Pulmonary artery endothelial cell (primary cell): ENCODE measurements at regions not wholly inside any gene's neighbourhood (a gene's known extent, or its start where the extent isn't known, plus 50 kb on each side); places are given as distances from the start of the nearest gene placed in this dataset.
"Not testable (repeated sequence)": the region's sequence is repeated elsewhere in the genome, so short reads cannot be mapped to it uniquely, and the experiment has no call there.

Experiments used
- DNase-seq: peaks from one replicate; pipeline ENCODE4 v3.0.0-alpha.2; 2011; ENCODE audit warnings: low read depth, low spot score

- DNase-seq, result no peak
Measured at GRCh38 chr14:97073622-97074021, 276.4 kb downstream of the VRK1 start.

- DNase-seq, result no peak
Measured at GRCh38 chr14:97074456-97074855, 277.3 kb downstream of the VRK1 start.

DNA sequence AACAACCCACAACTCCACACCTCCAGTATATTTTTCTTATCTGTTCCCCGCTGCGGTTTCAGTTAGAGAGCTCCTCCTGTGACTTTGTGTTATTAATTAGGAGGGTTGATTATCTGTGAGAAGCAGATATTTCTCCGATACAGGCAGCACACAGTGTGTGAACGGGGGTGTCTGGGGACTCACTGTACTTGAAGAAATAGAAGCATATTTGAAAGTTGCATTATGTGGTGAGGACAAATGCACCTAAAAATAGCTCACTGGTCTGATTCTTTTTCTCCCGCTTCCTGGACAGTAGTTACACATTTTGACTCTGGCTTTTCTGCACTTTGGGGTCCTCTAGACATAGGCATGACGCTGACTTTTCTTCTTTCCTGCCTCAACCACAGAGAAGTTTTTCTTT is 277.7 kb downstream of the VRK1 start:
- DNase-seq, result no peak

DNA sequence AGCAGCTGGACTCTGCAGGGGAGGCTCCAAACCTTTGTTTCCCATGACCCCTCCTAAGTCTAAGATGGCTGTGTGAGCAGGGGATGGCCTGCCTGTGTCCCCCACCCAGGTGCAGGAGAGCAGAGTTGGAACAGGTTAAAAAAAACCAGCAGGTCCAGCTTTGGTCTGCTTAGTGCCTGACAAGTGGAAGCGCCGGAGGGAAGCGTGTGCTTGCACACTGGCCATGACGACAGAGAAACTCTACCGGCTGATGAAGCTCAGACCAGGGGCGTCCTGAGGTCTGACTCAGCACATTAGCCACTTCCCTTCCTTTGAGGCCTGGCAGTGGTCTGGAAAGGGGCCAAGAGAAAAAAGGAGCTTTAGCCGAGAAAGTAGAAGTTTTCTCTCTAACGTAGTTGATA is 280.1 kb downstream of the VRK1 start:
- no peak for DNase-seq

GRCh38 chr14:97077687-97078086 is 280.5 kb downstream of the VRK1 start:
- no peak for DNase-seq

- DNase-seq, result no peak
Measured at GRCh38 chr14:97080991-97081390, 283.8 kb downstream of the VRK1 start.

GRCh38 chr14:97095269-97095668 is 298.1 kb downstream of the VRK1 start:
- no peak for DNase-seq

DNA sequence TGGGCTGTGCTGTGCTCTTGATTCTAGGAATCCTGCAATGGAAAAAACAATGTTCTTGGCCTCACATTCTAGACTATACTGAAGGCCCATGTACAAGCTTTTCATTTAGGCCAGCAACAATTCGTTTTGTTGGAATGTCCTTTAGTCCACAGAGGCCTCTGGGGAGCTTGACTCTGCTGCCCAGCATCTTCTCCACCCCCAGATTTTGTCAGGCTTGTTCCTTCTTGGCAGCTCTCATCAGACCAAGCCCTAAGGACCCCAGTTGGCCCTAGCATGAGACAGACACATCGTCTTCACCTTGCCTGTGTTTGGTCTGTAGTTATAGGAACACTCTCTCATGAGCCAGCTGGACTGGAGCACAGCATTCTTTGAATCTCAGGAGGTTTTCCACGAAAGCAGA is 300.1 kb downstream of the VRK1 start:
- DNase-seq, result no peak

- DNase-seq, result no peak
Measured at GRCh38 chr14:97100306-97100705, 303.1 kb downstream of the VRK1 start.

DNA sequence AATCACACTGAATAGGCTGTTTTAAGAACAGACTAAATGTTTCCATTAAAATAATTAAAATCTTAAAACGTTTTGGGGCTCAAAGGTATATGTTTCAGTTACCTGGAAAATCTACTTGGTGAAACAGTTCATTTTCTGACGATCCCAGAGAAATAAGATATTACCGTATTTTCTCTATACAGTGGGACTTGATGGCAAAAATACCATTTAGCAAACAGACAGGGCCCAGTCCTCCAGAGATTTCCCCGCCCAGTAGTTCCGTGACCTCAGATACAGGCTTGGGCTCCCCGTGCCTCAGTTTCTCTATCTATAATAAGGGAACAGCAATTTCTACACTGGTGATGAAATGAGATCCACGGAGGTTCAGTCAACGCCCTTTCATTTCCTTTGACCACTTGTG is 304.4 kb downstream of the VRK1 start:
- no peak for DNase-seq

- no peak for DNase-seq
Measured at GRCh38 chr14:97104029-97104428, 306.8 kb downstream of the VRK1 start.

DNA sequence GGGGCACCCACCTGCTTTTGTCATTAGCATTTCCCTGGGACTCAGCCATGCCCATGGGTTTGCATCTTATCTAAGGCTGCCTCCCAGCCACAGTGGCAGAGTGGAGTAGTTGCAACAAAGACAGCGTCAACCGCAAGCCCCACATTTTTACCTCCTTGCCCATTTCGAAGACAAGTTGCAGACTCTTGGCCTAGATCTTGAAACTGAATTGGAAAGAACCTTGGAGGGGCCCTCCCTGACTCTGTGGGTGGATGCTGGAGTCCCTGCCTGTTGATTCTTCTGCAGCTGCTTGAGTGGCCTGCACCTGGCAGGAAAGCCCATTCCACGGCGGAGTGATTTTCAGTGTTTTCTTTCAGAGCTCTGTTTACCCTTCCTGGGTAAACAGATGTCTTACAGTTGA is 309.0 kb downstream of the VRK1 start:
- no peak for DNase-seq

DNA sequence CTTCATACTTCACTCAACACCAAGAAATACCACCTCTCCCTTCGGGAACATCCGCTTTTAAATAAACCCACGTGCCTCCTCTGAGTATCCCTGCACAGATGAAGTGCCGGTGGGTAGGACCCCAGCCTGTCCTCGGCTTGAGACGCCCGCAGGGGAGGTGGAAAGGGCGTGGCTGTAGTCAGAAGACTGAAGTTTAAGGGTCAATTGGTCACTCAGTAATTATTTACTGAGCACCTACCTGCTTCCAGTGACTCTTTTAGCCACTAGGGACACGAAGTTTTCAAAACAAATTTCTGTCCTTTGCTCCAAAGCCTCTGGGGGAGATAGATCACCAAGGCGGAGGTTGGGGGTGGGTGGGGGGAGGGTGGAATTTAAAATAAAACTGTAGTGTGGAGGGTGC is 309.4 kb downstream of the VRK1 start:
- DNase-seq, result no peak

DNA sequence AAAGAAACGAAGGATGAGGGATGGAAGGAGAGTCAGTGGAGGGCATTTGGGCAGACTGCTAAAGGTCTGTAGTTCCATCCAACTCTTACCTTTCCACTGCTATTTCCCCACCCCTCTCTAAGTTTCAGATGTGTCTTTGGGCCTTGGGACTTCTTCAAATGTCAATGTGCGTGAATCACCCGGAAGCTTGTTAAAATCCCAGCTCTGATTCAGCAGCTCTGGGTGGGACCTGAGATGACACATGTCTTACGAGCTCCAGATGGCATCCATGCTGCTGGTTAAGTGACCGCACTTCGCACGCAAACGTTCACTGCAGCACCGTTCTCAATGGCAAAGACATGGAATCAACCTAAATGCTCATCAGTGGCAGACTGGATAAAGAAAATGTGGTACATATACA is 309.9 kb downstream of the VRK1 start:
- DNase-seq, result no peak

- DNase-seq, result no peak
Measured at GRCh38 chr14:97107760-97108159, 310.6 kb downstream of the VRK1 start.

- DNase-seq, result no peak
Measured at GRCh38 chr14:97109234-97109633, 312.1 kb downstream of the VRK1 start.

DNA sequence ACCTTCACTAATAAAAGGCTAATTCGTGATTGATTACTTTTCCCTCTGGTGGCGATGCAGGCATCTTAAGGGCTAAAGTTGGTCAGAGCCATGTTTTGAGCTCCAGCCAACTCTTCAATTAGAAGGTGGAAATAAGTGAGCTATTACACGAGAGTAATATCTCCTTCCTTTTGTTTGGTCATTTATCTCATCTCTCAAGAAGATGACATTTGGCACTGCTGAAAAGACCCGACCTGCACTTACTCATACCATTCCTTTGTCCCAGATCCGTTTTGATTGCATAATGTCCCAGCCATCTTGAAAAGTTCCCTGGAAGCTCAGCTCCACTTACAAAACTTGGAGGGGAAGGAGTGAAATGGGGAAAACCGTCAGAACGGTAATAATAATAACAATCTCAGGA is 316.2 kb downstream of the VRK1 start:
- DNase-seq, result no peak

DNA sequence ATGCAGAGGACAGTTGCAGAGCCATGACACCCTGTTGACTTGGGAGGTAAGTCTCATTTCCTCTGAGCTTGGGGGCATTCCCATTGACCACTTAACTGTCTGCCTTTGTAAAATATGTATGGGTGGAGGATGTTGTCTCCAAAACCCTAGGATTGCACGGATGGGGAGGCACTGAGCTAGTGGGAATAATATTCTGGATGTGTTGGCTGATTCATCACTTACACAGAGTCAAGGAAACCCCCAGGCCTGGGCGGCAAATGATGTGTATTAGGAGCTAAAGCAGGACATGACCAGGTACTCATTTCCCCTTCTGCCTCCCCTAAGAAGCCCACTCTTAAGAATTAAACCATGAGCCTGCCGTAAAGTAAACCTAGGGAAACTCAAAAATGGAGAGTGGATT is 319.4 kb downstream of the VRK1 start:
- no peak for DNase-seq

DNA sequence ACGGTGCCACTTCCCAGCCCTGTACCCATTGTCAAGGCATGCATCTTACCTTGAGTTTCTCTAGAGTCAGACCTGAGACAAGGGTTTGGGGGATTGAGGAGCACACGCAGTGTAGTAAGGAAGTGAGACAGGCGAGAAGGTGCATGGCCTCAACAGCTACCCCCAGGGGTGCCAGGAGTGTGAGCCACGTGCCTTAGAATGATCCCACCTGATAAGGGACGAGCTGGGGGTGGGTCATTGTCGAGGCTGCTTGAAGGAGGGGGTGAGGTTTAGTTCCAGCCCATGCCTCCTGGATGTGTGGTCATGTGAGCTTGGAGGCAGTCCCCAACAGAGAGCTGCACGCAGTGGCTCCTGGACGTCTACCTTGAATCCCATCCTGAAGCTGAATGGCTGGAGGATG is 320.5 kb downstream of the VRK1 start:
- DNase-seq, result no peak

DNA sequence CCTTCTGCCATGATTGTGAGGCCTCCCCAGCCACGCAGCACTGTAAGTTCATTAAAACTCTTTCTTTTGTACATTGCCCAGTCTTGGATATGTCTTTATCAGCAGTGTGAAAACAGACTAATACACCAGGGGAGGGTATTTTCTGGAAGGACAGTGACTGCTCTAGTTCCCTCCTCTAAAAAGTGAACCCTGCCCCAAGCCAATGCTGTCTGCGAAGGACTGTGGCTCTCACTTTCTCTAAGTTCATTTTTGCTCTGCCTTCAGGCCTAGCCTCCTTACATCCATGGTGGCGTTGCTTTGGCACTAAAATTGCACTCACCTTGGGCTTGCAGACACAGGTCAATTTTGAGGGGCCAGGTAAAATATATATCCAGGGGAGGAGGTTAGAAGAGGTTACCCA is 323.0 kb downstream of the VRK1 start:
- no peak for DNase-seq

DNA sequence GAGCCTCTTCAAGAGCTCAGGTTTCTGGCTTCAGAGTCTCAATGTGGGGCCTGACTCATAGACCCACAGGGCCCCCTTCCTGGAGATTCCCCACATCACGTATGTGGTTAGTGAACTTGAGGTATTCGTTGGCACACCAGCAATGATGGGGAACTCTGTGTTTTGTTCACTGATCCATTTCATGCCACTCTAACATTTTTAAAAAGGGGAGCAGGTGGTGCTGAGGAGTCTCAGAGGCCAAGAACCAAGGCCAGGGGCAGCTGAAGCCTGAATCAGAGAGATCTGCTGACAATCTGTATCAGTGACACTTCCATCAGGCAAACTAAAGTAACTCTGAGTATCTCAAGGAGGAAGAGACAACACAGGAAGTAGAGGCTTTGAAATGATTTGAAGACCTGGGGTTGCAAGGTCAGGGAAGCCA is 323.4 kb downstream of the VRK1 start:
- no peak for DNase-seq

DNA sequence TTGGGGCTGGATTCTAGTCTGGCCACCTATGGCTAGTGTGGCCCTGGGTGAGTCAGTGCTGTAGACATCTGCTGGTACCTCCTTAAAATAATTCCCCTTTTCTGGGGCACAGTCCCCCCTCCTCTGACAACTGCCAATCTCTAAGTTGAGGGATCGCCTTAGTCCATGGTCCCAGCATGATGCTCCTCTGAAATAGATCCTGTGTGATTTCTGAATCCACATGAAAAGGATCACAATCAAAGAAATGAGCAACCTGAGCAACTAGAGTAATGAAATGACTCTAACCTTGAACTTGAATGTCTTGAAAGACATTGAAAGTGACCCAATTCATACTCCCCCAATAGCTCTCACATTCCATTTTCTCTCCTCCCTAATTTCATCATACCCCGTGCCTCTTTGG is 332.5 kb downstream of the VRK1 start:
- no peak for DNase-seq

DNA sequence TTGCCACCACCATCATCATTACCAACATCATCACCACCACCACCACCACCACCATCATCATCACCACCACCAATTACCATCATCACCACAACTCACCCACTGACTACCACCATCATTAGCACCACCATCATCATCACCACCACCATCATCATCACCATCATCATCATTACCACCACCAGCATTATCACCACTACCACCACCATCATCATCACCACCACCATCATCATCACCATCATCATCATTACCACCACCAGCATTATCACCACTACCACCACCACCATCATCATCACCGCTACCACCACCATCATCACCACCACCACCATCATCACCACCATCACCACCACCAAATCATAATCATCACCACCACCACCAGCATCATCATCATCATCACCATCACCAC is 338.7 kb downstream of the VRK1 start:
- DNase-seq, result not testable (repeated sequence)

DNA sequence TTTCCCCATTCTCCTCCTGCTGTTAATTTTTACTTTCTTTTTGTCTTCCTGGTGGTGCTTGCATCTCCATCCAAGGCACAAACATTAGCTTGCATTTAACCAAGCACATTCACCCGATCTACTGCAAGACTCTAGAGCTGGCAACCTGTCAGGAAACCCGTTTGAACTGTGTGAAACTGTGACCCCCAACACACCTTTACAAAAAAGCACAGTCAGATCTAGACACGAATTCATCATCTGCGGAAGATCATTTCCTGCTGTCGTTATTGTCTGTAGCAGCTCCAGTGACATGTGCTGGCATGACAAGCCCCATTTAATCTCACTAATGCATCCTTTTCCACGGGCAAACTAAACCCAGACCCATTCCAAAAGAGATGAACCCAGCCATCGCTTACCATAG is 340.5 kb downstream of the VRK1 start:
- no peak for DNase-seq

DNA sequence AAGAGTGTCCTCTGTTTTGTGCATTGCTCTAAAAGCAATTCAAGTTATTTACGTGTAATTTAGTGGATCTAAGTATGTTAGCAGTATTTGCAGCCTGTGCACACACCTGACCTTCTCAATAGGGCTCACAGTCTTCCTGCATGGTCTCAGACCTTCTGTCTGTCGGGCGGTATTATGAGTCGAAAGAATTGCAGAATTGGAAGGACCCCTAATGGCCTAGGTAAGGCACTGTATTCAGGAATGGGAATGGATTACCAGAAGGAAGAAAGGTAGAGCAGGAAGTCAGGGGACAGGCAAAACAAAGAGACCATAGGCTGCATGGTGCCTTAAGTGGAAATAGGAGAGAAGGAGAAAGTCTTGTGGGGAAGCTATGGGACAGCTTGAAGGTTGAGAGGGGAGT is 341.6 kb downstream of the VRK1 start:
- DNase-seq, result no peak
